H9 (cell line): ENCODE measurements at regions not wholly inside any gene's neighbourhood (a gene's known extent, or its start where the extent isn't known, plus 50 kb on each side); places are given as distances from the start of the nearest gene placed in this dataset.

Experiments
- DNase-seq: peaks from one replicate; pipeline ENCODE4 v3.0.0-alpha.2; 2017
- H2AFZ ChIP-seq: one replicate; pipeline ENCODE4 v1.6.1; 2013; ENCODE audit warnings: mild to moderate bottlenecking, low read length, control low read depth, moderate library complexity
- H2AK5ac ChIP-seq: 2 replicates; pipeline ENCODE4 v1.6.1; 2013; ENCODE audit warnings: low read length, control low read depth, mixed read lengths; ENCODE audit not compliant: insufficient read length
- H2BK120ac ChIP-seq: one replicate; pipeline ENCODE4 v1.6.1; 2013; ENCODE audit warnings: low read depth, mild to moderate bottlenecking, low read length, control low read depth, inconsistent platforms; ENCODE audit not compliant: poor library complexity, severe bottlenecking
- H2BK12ac ChIP-seq: 2 replicates; pipeline ENCODE4 v1.6.1; 2013; ENCODE audit warnings: low read length, control low read depth, mixed read lengths, low read depth; ENCODE audit not compliant: insufficient read length
- H2BK15ac ChIP-seq: 2 replicates; pipeline ENCODE4 v1.6.1; 2013; ENCODE audit warnings: low read depth, low read length, control low read depth
- H2BK20ac ChIP-seq: one replicate; pipeline ENCODE4 v1.6.1; 2013; ENCODE audit warnings: low read depth, mild to moderate bottlenecking, low read length, control low read depth, inconsistent platforms; ENCODE audit not compliant: poor library complexity, severe bottlenecking
- H2BK5ac ChIP-seq: 2 replicates; pipeline ENCODE4 v1.6.1; 2013; ENCODE audit warnings: low read length, control low read depth, mixed read lengths; ENCODE audit not compliant: insufficient read length
- H3K14ac ChIP-seq: 2 replicates; pipeline ENCODE4 v1.6.1; 2013; ENCODE audit warnings: low read length, control low read depth; ENCODE audit not compliant: insufficient read depth
- H3K18ac ChIP-seq: 2 replicates; pipeline ENCODE4 v1.6.1; 2013; ENCODE audit warnings: low read depth, mild to moderate bottlenecking, mixed read lengths, low read length, control low read depth; ENCODE audit not compliant: insufficient read length
- H3K23ac ChIP-seq: 2 replicates; pipeline ENCODE4 v1.6.1; 2013; ENCODE audit warnings: low read length, control low read depth, mixed read lengths, low read depth; ENCODE audit not compliant: insufficient read length
- H3K23me2 ChIP-seq: 2 replicates; pipeline ENCODE4 v1.6.1; 2013; ENCODE audit warnings: low read depth, mild to moderate bottlenecking, mixed read lengths, low read length, control low read depth; ENCODE audit not compliant: insufficient read length, poor library complexity, severe bottlenecking
- H3K27ac ChIP-seq: 2 replicates; pipeline ENCODE4 v1.5.1; 2013; ENCODE audit warnings: low read length, control low read depth, mixed read lengths, low read depth; ENCODE audit not compliant: insufficient read length
- H3K27me3 ChIP-seq: 2 replicates; pipeline ENCODE4 v1.6.1; 2013; ENCODE audit warnings: low read length, control low read depth, inconsistent platforms; ENCODE audit not compliant: insufficient read depth
- H3K4ac ChIP-seq: 2 replicates; pipeline ENCODE4 v1.6.1; 2013; ENCODE audit warnings: low read depth, mild to moderate bottlenecking, control low read depth, inconsistent platforms, low read length, moderate library complexity
- H3K4me1 ChIP-seq: 2 replicates; pipeline ENCODE4 v1.6.1; 2013; ENCODE audit warnings: low read length, control low read depth, inconsistent platforms; ENCODE audit not compliant: insufficient read depth
- H3K4me2 ChIP-seq: 2 replicates; pipeline ENCODE4 v1.6.1; 2013; ENCODE audit warnings: low read length, control low read depth, mixed read lengths; ENCODE audit not compliant: insufficient read length, insufficient read depth
- H3K56ac ChIP-seq: 2 replicates; pipeline ENCODE4 v1.6.1; 2013; ENCODE audit warnings: low read depth, mild to moderate bottlenecking, mixed read lengths, low read length, control low read depth; ENCODE audit not compliant: insufficient read length
- H3K79me1 ChIP-seq: 2 replicates; pipeline ENCODE4 v1.6.1; 2013; ENCODE audit warnings: low read depth, mild to moderate bottlenecking, moderate library complexity, low read length, control low read depth, inconsistent platforms; ENCODE audit not compliant: insufficient read depth, poor library complexity, severe bottlenecking
- H3K79me2 ChIP-seq: 2 replicates; pipeline ENCODE4 v1.6.1; 2013; ENCODE audit warnings: low read length, control low read depth, inconsistent platforms; ENCODE audit not compliant: insufficient read depth
- H3K9ac ChIP-seq: 2 replicates; pipeline ENCODE4 v1.6.1; 2013; ENCODE audit warnings: low read length, control low read depth, mixed read lengths; ENCODE audit not compliant: insufficient read length; ENCODE audit errors: extremely low read depth
- H3K9me3 ChIP-seq: one replicate; pipeline ENCODE4 v1.6.1; 2013; ENCODE audit warnings: low read depth, low read length, inconsistent platforms; ENCODE audit not compliant: control insufficient read depth
- H3T11ph ChIP-seq: one replicate; pipeline ENCODE4 v1.6.1; 2013; ENCODE audit warnings: mild to moderate bottlenecking, low read length, control low read depth, inconsistent platforms
- H4K20me1 ChIP-seq: one replicate; pipeline ENCODE4 v1.6.1; 2013; ENCODE audit not compliant: control insufficient read depth, insufficient read length, insufficient read depth
- H4K5ac ChIP-seq: 2 replicates; pipeline ENCODE4 v1.6.1; 2013; ENCODE audit warnings: low read depth, mild to moderate bottlenecking, mixed read lengths, low read length, control low read depth; ENCODE audit not compliant: insufficient read length
- H4K8ac ChIP-seq: replicated peaks from 2 replicates; pipeline ENCODE4 v1.6.1; 2013; ENCODE audit warnings: low read length, control low read depth, mixed read lengths, low read depth; ENCODE audit not compliant: insufficient read length
- H4K91ac ChIP-seq: 2 replicates; pipeline ENCODE4 v1.6.1; 2013; ENCODE audit warnings: low read depth, mild to moderate bottlenecking, moderate library complexity, mixed read lengths, low read length, control low read depth; ENCODE audit not compliant: insufficient read length
- H3K27ac Mint-ChIP-seq, 3 experiments: 2 replicates in 2 of 3; 3 replicates in 1 of 3; pipeline ENCODE4 v1.8.0; 2020 to 2021; ENCODE audit warnings: mixed read lengths in 3 of 3, mild to moderate bottlenecking in 1 of 3, moderate library complexity in 1 of 3
- H3K27me3 Mint-ChIP-seq: 2 replicates; pipeline ENCODE4 v1.8.0; 2021; ENCODE audit warnings: low read depth, mild to moderate bottlenecking, moderate library complexity, mixed read lengths
- H3K36me3 Mint-ChIP-seq, 3 experiments: 2 replicates in 2 of 3; 3 replicates in 1 of 3; pipeline ENCODE4 v1.8.0; 2020 to 2021; ENCODE audit warnings: low read depth in 3 of 3, mixed read lengths in 3 of 3; ENCODE audit not compliant: insufficient read depth in 1 of 3
- H3K4me1 Mint-ChIP-seq, 2 experiments: 2 replicates each; pipeline ENCODE4 v1.8.0; 2020; ENCODE audit warnings: mixed read lengths in 2 of 2
- H3K4me3 Mint-ChIP-seq, 2 experiments: 2 replicates in 1 of 2; 3 replicates in 1 of 2; pipeline ENCODE4 v1.8.0; 2020 to 2021; ENCODE audit warnings: mild to moderate bottlenecking in 2 of 2, mixed read lengths in 2 of 2, moderate library complexity in 1 of 2
- H3K9me3 Mint-ChIP-seq, 2 experiments: 2 replicates in 1 of 2; 3 replicates in 1 of 2; pipeline ENCODE4 v1.8.0; 2020; ENCODE audit warnings: mild to moderate bottlenecking in 2 of 2, mixed read lengths in 2 of 2, moderate library complexity in 1 of 2
- CTCF ChIP-seq: fragments of 200-600 bp; sonication (generic); conservative IDR thresholded peaks from 3 replicates; pipeline ENCODE4 v1.8.0; 2021; ENCODE audit warnings: antibody characterized with exemption, mild to moderate bottlenecking
- WGBS: extraction: QIAGEN DNeasy Blood & Tissue Kit; methylation state at CpG from one replicate; pipeline ENCODE4 v1.1.7; 2013; ENCODE audit warnings: missing lambda C conversion rate, low lambda C conversion rate, mixed read lengths; ENCODE audit not compliant: insufficient read length; ENCODE audit errors: extremely low coverage; 5-methylcytosine and 5-hydroxymethylcytosine counted together

GRCh38 chr10:28130267-28130666 is 131.4 kb upstream of the ODAD2 start:
- Histone ChIP-seq H3K56ac (no peak overlapping the region), H3K79me2 (no peaks in the 10 kb centered on the region), H2BK15ac (no peak overlapping the region), H4K8ac (no peak overlapping the region), H3K9me3 (no peaks in the 10 kb centered on the region), H3K27ac (no peak overlapping the region), H4K5ac (no peak overlapping the region), H4K20me1 (no peaks in the 10 kb centered on the region), H2BK20ac (no peak overlapping the region), H2BK5ac (no peak overlapping the region), H2AFZ (no peak overlapping the region), H2BK120ac (no peak overlapping the region), H3K79me1 (no peaks in the 10 kb centered on the region), H2BK12ac (no peak overlapping the region), H3K4me2 (no peak overlapping the region), H3K23me2 (no peaks in the 10 kb centered on the region), H4K91ac (no peak overlapping the region), H3K23ac (no peak overlapping the region), H2AK5ac (no peak overlapping the region), H3K14ac (no peak overlapping the region), H3K4ac (no peak overlapping the region), H3T11ph (no peak overlapping the region), H3K18ac (no peak overlapping the region), H3K4me1 (no peaks in the 10 kb centered on the region; the same call in 1 of the 2 replicates), H3K9ac (no peak overlapping the region), H3K27me3 (no peaks in the 10 kb centered on the region)
- Mint-ChIP-seq H3K36me3 (peaks cover 0 to 23% (median 11%) of the 10 kb centered on the region in 3 experiments; a peak in 6 of 7 replicates), H3K27me3 (no peaks in the 10 kb centered on the region), H3K4me1 (no peaks in the 10 kb centered on the region), H3K27ac (no peak overlapping the region), H3K4me3 (no peak overlapping the region), H3K9me3 (peaks cover 14% of the 10 kb centered on the region in 2 experiments)
- DNase-seq: no peak
- TF ChIP-seq CTCF: no peak
- no CpG with 5 or more reads among the region's 3 CpGs for WGBS
